Endothelial cell of umbilical vein (primary cell): ENCODE measurements at regions not wholly inside any gene's neighbourhood (a gene's known extent, or its start where the extent isn't known, plus 50 kb on each side); places are given as distances from the start of the nearest gene placed in this dataset.
A peak's percentile ranks its signal among the peaks of the same experiment; 100 is the strongest.

Source experiments
- BruUV-seq: library from RNA; stranded (reverse); fragments of 400-500 nt; replicated peaks from 2 replicates; lab custom pipeline; 2021; lab: Mats Ljungman, UMichigan
- CTCF ChIA-PET: fragments of 300-600, 350-600 bp; sonication (Branson Sonifier 250); formaldehyde crosslinking; loops from one replicate; lab custom pipeline; 2021; ENCODE audit warnings: antibody characterized with exemption, inconsistent platforms; lab: Charles Lee
- POLR2A ChIA-PET: fragments of 300-600, 350-600 bp; sonication (Branson Sonifier 250); formaldehyde crosslinking; loops from one replicate; lab custom pipeline; 2021; ENCODE audit warnings: antibody characterized with exemption, inconsistent platforms; lab: Charles Lee
- DNase-seq: peaks from one replicate; pipeline ENCODE4 v3.0.0-alpha.2; 2011; ENCODE audit warnings: low read depth, low spot score
- FAIRE-seq: peaks from 2 replicates; lab custom pipeline; 2011; peaks lifted over from hg19 to GRCh38; lab: Jason Lieb, UNC
- H2AFZ ChIP-seq: 2 replicates; pipeline ENCODE4 v1.6.0; 2012; ENCODE audit warnings: low read depth, low read length, control low read depth, inconsistent platforms
- H3K27ac ChIP-seq: 2 replicates; pipeline ENCODE4 v1.5.1; 2011; ENCODE audit warnings: low read depth, mild to moderate bottlenecking, control low read depth, low read length, moderate library complexity; ENCODE audit not compliant: insufficient read depth
- H3K27me3 ChIP-seq, 2 experiments: 2 replicates each; pipeline versions ENCODE4 v1.6.0 to v1.6.1; 2011; ENCODE audit warnings: low read length in 2 of 2, mixed read lengths in 1 of 2; ENCODE audit not compliant: control insufficient read depth in 2 of 2, insufficient read depth in 2 of 2
- H3K36me3 ChIP-seq, 2 experiments: 2 replicates in 1 of 2; 3 replicates in 1 of 2; pipeline ENCODE4 v1.5.1; 2011; ENCODE audit warnings: low read length in 2 of 2, mild to moderate bottlenecking in 1 of 2, moderate library complexity in 1 of 2; ENCODE audit not compliant: control insufficient read depth in 2 of 2, insufficient read depth in 2 of 2; ENCODE audit errors: extremely low read depth in 1 of 2
- H3K4me1 ChIP-seq: 3 replicates; pipeline ENCODE4 v1.5.1; 2011; ENCODE audit warnings: mild to moderate bottlenecking, low read length; ENCODE audit not compliant: control insufficient read depth, insufficient read depth; ENCODE audit errors: extremely low read depth
- H3K4me2 ChIP-seq: 2 replicates; pipeline ENCODE4 v1.6.1; 2011; ENCODE audit warnings: low read length, control low read depth, mixed read lengths; ENCODE audit not compliant: insufficient read depth
- H3K4me3 ChIP-seq, 3 experiments: fragments of 200-600 bp in 1 of 3; sonication (generic), shearing (Covaris generic) in 1 of 3; replicated peaks in 1 of 3; 2 replicates each; pipeline ENCODE4 v1.5.1; 2011 to 2016; ENCODE audit warnings: control low read depth in 3 of 3, low read length in 3 of 3, mild to moderate bottlenecking in 2 of 3, inconsistent platforms in 1 of 3, low read depth in 1 of 3, moderate library complexity in 1 of 3; ENCODE audit not compliant: insufficient read depth in 1 of 3
- H3K79me2 ChIP-seq: 2 replicates; pipeline ENCODE4 v1.6.0; 2012; ENCODE audit warnings: low read length, inconsistent platforms; ENCODE audit not compliant: control insufficient read depth, insufficient read depth
- H3K9ac ChIP-seq: replicated peaks from 2 replicates; pipeline ENCODE3; 2011; ENCODE audit warnings: low read length, control low read depth; ENCODE audit not compliant: insufficient read depth; ENCODE audit errors: extremely low read depth
- H3K9me1 ChIP-seq: replicated peaks from 3 replicates; pipeline ENCODE4 v1.6.0; 2011; ENCODE audit warnings: mild to moderate bottlenecking, low read length; ENCODE audit not compliant: control insufficient read depth, insufficient read depth; ENCODE audit errors: extremely low read depth
- H3K9me3 ChIP-seq: replicated peaks from 2 replicates; pipeline ENCODE4 v1.5.1; 2012; ENCODE audit warnings: low read length, inconsistent platforms; ENCODE audit not compliant: control insufficient read depth, insufficient read depth
- H4K20me1 ChIP-seq: replicated peaks from 2 replicates; pipeline ENCODE3; 2011; ENCODE audit warnings: mild to moderate bottlenecking, low read length; ENCODE audit not compliant: control insufficient read depth, insufficient read depth; ENCODE audit errors: extremely low read depth
- CTCF ChIP-seq, 2 donors: IDR thresholded peaks; 1 replicate in 1 of 2; 2 replicates in 1 of 2; pipeline ENCODE4 v1.5.1; 2011; ENCODE audit warnings: low read length in 2 of 2, mild to moderate bottlenecking in 2 of 2, moderate library complexity in 2 of 2, control low read depth in 1 of 2, inconsistent platforms in 1 of 2, low read depth in 1 of 2; ENCODE audit not compliant: insufficient read depth in 1 of 2; ENCODE audit errors: extremely low read depth in 1 of 2
- EZH2 ChIP-seq: IDR thresholded peaks from 2 replicates; pipeline ENCODE4 v1.6.1; 2012; ENCODE audit warnings: borderline replicate concordance, low read depth, mild to moderate bottlenecking, moderate library complexity, low read length, inconsistent platforms; ENCODE audit not compliant: severe bottlenecking
- FOS ChIP-seq: IDR thresholded peaks from 2 replicates; pipeline ENCODE4 v1.6.1; 2011; ENCODE audit warnings: mild to moderate bottlenecking, low read length, moderate library complexity, borderline replicate concordance; ENCODE audit not compliant: insufficient read depth
- GATA2 ChIP-seq: IDR thresholded peaks from 2 replicates; pipeline ENCODE4 v1.7.0; 2011; ENCODE audit warnings: low read depth, mild to moderate bottlenecking, moderate library complexity, mixed read lengths, low read length; ENCODE audit not compliant: insufficient read length, insufficient read depth
- JUN ChIP-seq: IDR thresholded peaks from 2 replicates; pipeline ENCODE4 v1.6.1; 2011; ENCODE audit warnings: borderline replicate concordance, low read depth; ENCODE audit not compliant: insufficient read length, insufficient read depth
- MAX ChIP-seq: IDR thresholded peaks from 2 replicates; pipeline ENCODE4 v1.6.1; 2011; ENCODE audit not compliant: insufficient read depth, insufficient read length
- MYC ChIP-seq: IDR thresholded peaks from one replicate; pipeline ENCODE4 v1.6.1; 2011; ENCODE audit warnings: mild to moderate bottlenecking, low read depth, low read length
- POLR2A ChIP-seq: IDR thresholded peaks from 2 replicates; pipeline ENCODE4 v1.6.1; 2012; ENCODE audit warnings: low read depth, mild to moderate bottlenecking, control low read depth, low read length
- POLR2AphosphoS5 ChIP-seq: IDR thresholded peaks from 2 replicates; pipeline ENCODE4 v1.6.1; 2012; ENCODE audit warnings: low read depth, mild to moderate bottlenecking, control low read depth, low read length, moderate library complexity; ENCODE audit not compliant: insufficient read depth
- dilution Hi-C: fragments of 300-500 bp; cut with MboI; formaldehyde crosslinking; loops from one replicate; pipeline ENCODE4 v1.15.0; 2019; ENCODE audit warnings: low sequenced_read_pairs; ENCODE audit not compliant: extremely low pct_ligation_motif_present
- intact Hi-C: fragments of 100-400 bp; cut with micrococcal nuclease; formaldehyde crosslinking; loops from one replicate; pipeline ENCODE4 v1.10.0; 2022

- no peaks in the 10 kb centered on the region for H3K36me3 ChIP-seq
- no peak for DNase-seq
- no peaks in the 10 kb centered on the region for H3K4me1 ChIP-seq
- CTCF ChIA-PET, result no interaction called here
- H3K27me3 ChIP-seq, result no peaks in the 10 kb centered on the region
- no peak overlapping the region for H3K9ac ChIP-seq
- H3K9me3 ChIP-seq, result no peaks in the 10 kb centered on the region
- H3K9me1 ChIP-seq, result no peaks in the 10 kb centered on the region
- FAIRE-seq, result no peak
- H4K20me1 ChIP-seq, result no peaks in the 10 kb centered on the region
- no peak overlapping the region for H2AFZ ChIP-seq
- H3K27ac ChIP-seq, result no peak overlapping the region
- BruUV-seq, result no TSS peak
- dilution Hi-C loops (no loop called here), intact Hi-C loops (no loop called here)
- H3K4me3 ChIP-seq, result no peak overlapping the region
- POLR2A ChIA-PET, result no interaction called here
- no peak overlapping the region for H3K4me2 ChIP-seq
- H3K79me2 ChIP-seq, result no peaks in the 10 kb centered on the region
- TF ChIP-seq JUN, result no peak
- TF ChIP-seq POLR2AphosphoS5, result no peak
- TF ChIP-seq MAX, result no peak
- no peak for TF ChIP-seq GATA2
- TF ChIP-seq FOS, result no peak
Measured at GRCh38 chr13:57862879-57863278, 231.3 kb downstream of the PCDH17 start.

GRCh38 chr13:57865600-57866294, 234.2 kb downstream of the PCDH17 start:
- ChIA-PET CTCF (no interaction called here), POLR2A (no interaction called here)
- no peaks in the 10 kb centered on the region for H3K9me3 ChIP-seq
- no peak overlapping the region for H3K27ac ChIP-seq
- FAIRE-seq, result peak; percentile 24
- no peak overlapping the region for H2AFZ ChIP-seq
- H3K36me3 ChIP-seq, result no peaks in the 10 kb centered on the region
- H3K4me2 ChIP-seq, result no peak overlapping the region
- no peaks in the 10 kb centered on the region for H3K79me2 ChIP-seq
- H3K9ac ChIP-seq, result no peak overlapping the region
- no peaks in the 10 kb centered on the region for H4K20me1 ChIP-seq
- dilution Hi-C loops (no loop called here), intact Hi-C loops (no loop called here)
- no peaks in the 10 kb centered on the region for H3K9me1 ChIP-seq
- TF ChIP-seq FOS, result no peak
- no peak for TF ChIP-seq GATA2
- no peak for TF ChIP-seq CTCF (IDR thresholded peaks at IDR 0.05; ENCODE audit: extremely low read depth in 1 of 2, insufficient read depth in 1 of 2, low read depth in 1 of 2, low read length in 2 of 2)
- TF ChIP-seq MYC, result no peak
- TF ChIP-seq MAX, result no peak
- TF ChIP-seq JUN, result no peak
- TF ChIP-seq POLR2AphosphoS5, result no peak
- no peak for TF ChIP-seq POLR2A
- TF ChIP-seq EZH2, result no peak
- no peak overlapping the region for H3K4me3 ChIP-seq
- peak; percentile 29 for DNase-seq
- no TSS peak for BruUV-seq
- no peaks in the 10 kb centered on the region for H3K27me3 ChIP-seq
- no peaks in the 10 kb centered on the region for H3K4me1 ChIP-seq
